Cardiac muscle cell (in vitro differentiated cells and primary cell): ENCODE measurements at regions not wholly inside any gene's neighbourhood (a gene's known extent, or its start where the extent isn't known, plus 50 kb on each side); places are given as distances from the start of the nearest gene placed in this dataset.

Source experiments
- DNase-seq, 2 donors: peaks; one replicate each; pipeline versions ENCODE4 v3.0.0 to v3.0.0-alpha.2; 2010 to 2017; ENCODE audit warnings: low read depth in 1 of 2, low spot score in 1 of 2
- H3K27ac ChIP-seq: fragments of 200-600 bp; sonication (generic); 2 replicates; pipeline ENCODE4 v1.5.1; 2016
- H3K27me3 ChIP-seq: fragments of 200-600 bp; sonication (generic); 2 replicates; pipeline ENCODE4 v1.6.0; 2016; ENCODE audit warnings: control low read depth
- H3K36me3 ChIP-seq: fragments of 200-600 bp; sonication (generic); 2 replicates; pipeline ENCODE4 v1.5.1; 2016; ENCODE audit warnings: control low read depth
- H3K4me1 ChIP-seq: fragments of 200-600 bp; sonication (generic); 2 replicates; pipeline ENCODE4 v1.8.1; 2017; ENCODE audit warnings: low read depth, mild to moderate bottlenecking, mixed run types
- H3K4me3 ChIP-seq: fragments of 200-600 bp; sonication (generic); 2 replicates; pipeline ENCODE4 v1.5.1; 2016; ENCODE audit warnings: mild to moderate bottlenecking
- H3K9me3 ChIP-seq: fragments of 200-600 bp; sonication (generic); 2 replicates; pipeline ENCODE4 v1.5.1; 2017; ENCODE audit warnings: low read depth, mild to moderate bottlenecking, control low read depth
- CTCF ChIP-seq: IDR thresholded peaks from 2 replicates; pipeline ENCODE4 v1.5.1; 2012; ENCODE audit warnings: low read depth, mild to moderate bottlenecking, low read length

- Histone ChIP-seq H3K4me1 (no peaks in the 10 kb centered on the region), H3K36me3 (no peaks in the 10 kb centered on the region), H3K27me3 (no peaks in the 10 kb centered on the region), H3K4me3 (no peak overlapping the region), H3K9me3 (no peaks in the 10 kb centered on the region), H3K27ac (no peak overlapping the region)
- DNase-seq: no peak
- no peak for TF ChIP-seq CTCF
These were observed 54.7 kb upstream of the GREM2 start for GRCh38 chr1:240666568-240667198.

GRCh38 chr1:240663169-240663879 is 51.4 kb upstream of the GREM2 start:
- no peak for DNase-seq
- Histone ChIP-seq H3K36me3 (no peaks in the 10 kb centered on the region), H3K4me1 (no peaks in the 10 kb centered on the region), H3K27me3 (no peaks in the 10 kb centered on the region), H3K27ac (no peak overlapping the region), H3K4me3 (no peak overlapping the region), H3K9me3 (no peaks in the 10 kb centered on the region)
- TF ChIP-seq CTCF: no peak
